Sigmoid colon (tissue), 6 donors: ENCODE measurements at regions not wholly inside any gene's neighbourhood (a gene's known extent, or its start where the extent isn't known, plus 50 kb on each side); places are given as distances from the start of the nearest gene placed in this dataset.

Experiments used
- DNase-seq: peaks from one replicate; pipeline ENCODE4 v3.0.0-alpha.2; 2019
- H3K27ac ChIP-seq, 4 donors: fragments of 200-600 bp; sonication (generic); one replicate each; pipeline ENCODE4 v1.5.1; 2016 to 2019; ENCODE audit warnings: mild to moderate bottlenecking in 1 of 4
- H3K27me3 ChIP-seq, 3 donors: fragments of 200-600 bp; sonication (generic); one replicate each; pipeline ENCODE4 v1.5.1; 2019; ENCODE audit warnings: mild to moderate bottlenecking in 1 of 3
- H3K36me3 ChIP-seq, 4 donors: fragments of 200-600 bp; sonication (generic); one replicate each; pipeline ENCODE4 v1.5.1; 2016 to 2019
- H3K4me1 ChIP-seq, 4 donors: fragments of 200-600 bp; sonication (generic); one replicate each; pipeline ENCODE4 v1.5.1; 2017 to 2019
- H3K4me3 ChIP-seq, 4 donors: fragments of 200-600 bp; sonication (generic); one replicate each; pipeline ENCODE4 v1.5.1; 2017 to 2019; ENCODE audit warnings: mild to moderate bottlenecking in 2 of 4, moderate library complexity in 1 of 4
- H3K9me3 ChIP-seq, 4 donors: fragments of 200-600 bp in 3 of 4; sonication (generic) in 3 of 4; one replicate each; pipeline versions ENCODE4 v1.5.1 to v1.6.1; 2013 to 2019
- EP300 ChIP-seq, 4 donors: sonication (generic); formaldehyde crosslinking; IDR thresholded peaks; one replicate each; pipeline ENCODE4 v1.6.1; 2017; ENCODE audit warnings: antibody characterized with exemption in 4 of 4
- POLR2A ChIP-seq, 2 donors: fragments of 450-650 bp; IDR thresholded peaks; one replicate each; pipeline ENCODE4 v1.6.1; 2016; ENCODE audit warnings: antibody characterized with exemption in 2 of 2, mild to moderate bottlenecking in 2 of 2, moderate library complexity in 2 of 2
- POLR2AphosphoS5 ChIP-seq, 4 donors: sonication (generic); formaldehyde crosslinking; IDR thresholded peaks; one replicate each; pipeline ENCODE4 v1.6.1; 2017; ENCODE audit warnings: antibody characterized with exemption in 4 of 4
- WGBS, 2 donors: extraction: QIAGEN DNeasy Blood & Tissue Kit; methylation state at CpG; one replicate each; pipeline ENCODE4 v1.1.7; 2013; 5-methylcytosine and 5-hydroxymethylcytosine counted together
- intact Hi-C: fragments of 100-400 bp; cut with DNase I; formaldehyde crosslinking; loops from one replicate; pipeline ENCODE4 v1.15.1; 2023
- TF ChIP-seq, protein P1 (sequence below), 4 experiments: fragments of 450-650 bp in 3 of 4; fragments of 200-600 bp in 1 of 4; IDR thresholded peaks; one replicate each; pipeline ENCODE4 v1.5.1; 2016 to 2019; ENCODE audit warnings: antibody characterized with exemption in 4 of 4, mild to moderate bottlenecking in 3 of 4, moderate library complexity in 2 of 4
- donor health status: healthy with polysubstance abuse.
- donor health status: healthy.

GRCh38 chr6:82571455-82571854, 207.8 kb downstream of the TPBG start:
- TF ChIP-seq, protein P1, sequence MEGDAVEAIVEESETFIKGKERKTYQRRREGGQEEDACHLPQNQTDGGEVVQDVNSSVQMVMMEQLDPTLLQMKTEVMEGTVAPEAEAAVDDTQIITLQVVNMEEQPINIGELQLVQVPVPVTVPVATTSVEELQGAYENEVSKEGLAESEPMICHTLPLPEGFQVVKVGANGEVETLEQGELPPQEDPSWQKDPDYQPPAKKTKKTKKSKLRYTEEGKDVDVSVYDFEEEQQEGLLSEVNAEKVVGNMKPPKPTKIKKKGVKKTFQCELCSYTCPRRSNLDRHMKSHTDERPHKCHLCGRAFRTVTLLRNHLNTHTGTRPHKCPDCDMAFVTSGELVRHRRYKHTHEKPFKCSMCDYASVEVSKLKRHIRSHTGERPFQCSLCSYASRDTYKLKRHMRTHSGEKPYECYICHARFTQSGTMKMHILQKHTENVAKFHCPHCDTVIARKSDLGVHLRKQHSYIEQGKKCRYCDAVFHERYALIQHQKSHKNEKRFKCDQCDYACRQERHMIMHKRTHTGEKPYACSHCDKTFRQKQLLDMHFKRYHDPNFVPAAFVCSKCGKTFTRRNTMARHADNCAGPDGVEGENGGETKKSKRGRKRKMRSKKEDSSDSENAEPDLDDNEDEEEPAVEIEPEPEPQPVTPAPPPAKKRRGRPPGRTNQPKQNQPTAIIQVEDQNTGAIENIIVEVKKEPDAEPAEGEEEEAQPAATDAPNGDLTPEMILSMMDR (IDR thresholded peaks at IDR 0.05) = no peak
- TF ChIP-seq POLR2AphosphoS5 (IDR thresholded peaks at IDR 0.05) (no peak), EP300 (IDR thresholded peaks at IDR 0.05) (no peak)
- WGBS, 2 donors = 20 to 49% methylated on average over 2 of the region's 2 CpGs

GRCh38 chr6:82573254-82573972, 209.8 kb downstream of the TPBG start:
- 60 to 62% methylated on average over 3 of the region's 3 CpGs for WGBS, 2 donors
- Histone ChIP-seq H3K27ac (no peak overlapping the region), H3K9me3 (peaks cover 0 to 2% (median 0%) of the 10 kb centered on the region in 4 donors), H3K27me3 (no peaks in the 10 kb centered on the region), H3K36me3 (no peaks in the 10 kb centered on the region), H3K4me1 (no peaks in the 10 kb centered on the region), H3K4me3 (no peak overlapping the region)
- TF ChIP-seq, protein P1 (IDR thresholded peaks at IDR 0.05) = no peak
- TF ChIP-seq EP300 (IDR thresholded peaks at IDR 0.05) (no peak), POLR2AphosphoS5 (IDR thresholded peaks at IDR 0.05) (no peak), POLR2A (IDR thresholded peaks at IDR 0.05) (no peak)
- intact Hi-C loops = no loop called here
- DNase-seq = no peak

More at GRCh38 chr6:82571455-82571854, 207.8 kb downstream of the TPBG start:
- no peak for DNase-seq
- H3K9me3 ChIP-seq = peaks cover 0 to 2% (median 0%) of the 10 kb centered on the region in 4 donors
- H3K27me3 ChIP-seq = no peaks in the 10 kb centered on the region
- H3K27ac ChIP-seq = no peak overlapping the region
- H3K4me3 ChIP-seq = no peak overlapping the region
- intact Hi-C loops = no loop called here
- no peaks in the 10 kb centered on the region for H3K36me3 ChIP-seq
- H3K4me1 ChIP-seq = no peaks in the 10 kb centered on the region

DNA sequence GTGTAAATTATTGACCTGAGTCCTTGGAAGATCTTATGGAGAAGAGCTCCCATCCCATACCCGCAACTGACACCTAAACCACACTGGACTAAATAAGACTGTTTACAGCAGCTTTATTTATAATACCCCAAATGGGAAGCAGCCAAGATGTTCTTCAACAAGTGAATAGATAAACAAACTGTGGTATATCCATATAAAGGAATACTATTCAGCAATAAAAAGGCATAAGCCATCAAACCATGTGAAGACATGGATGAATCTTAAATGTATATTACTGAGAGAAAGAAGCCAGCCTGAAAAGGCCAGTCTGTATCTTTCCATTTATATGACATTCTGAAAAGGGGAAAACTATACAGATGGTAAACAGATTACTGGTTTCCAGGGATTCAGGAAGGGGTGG, 212.7 kb downstream of the TPBG start:
- TF ChIP-seq, protein P1 (IDR thresholded peaks at IDR 0.05) = no peak
- no peak for TF ChIP-seq POLR2AphosphoS5 (IDR thresholded peaks at IDR 0.05)
- no peak for TF ChIP-seq POLR2A (IDR thresholded peaks at IDR 0.05)
- no peak for TF ChIP-seq EP300 (IDR thresholded peaks at IDR 0.05)
- Histone ChIP-seq H3K27me3 (no peaks in the 10 kb centered on the region), H3K36me3 (no peaks in the 10 kb centered on the region), H3K27ac (no peak overlapping the region), H3K4me1 (no peaks in the 10 kb centered on the region), H3K4me3 (no peak overlapping the region), H3K9me3 (peaks cover 0 to 2% (median 0%) of the 10 kb centered on the region in 4 donors)
- intact Hi-C loops = no loop called here
- DNase-seq = no peak
- 89 to 97% methylated on average over 1 of the region's 1 CpG for WGBS, 2 donors

GRCh38 chr6:82584194-82584695, 220.6 kb downstream of the TPBG start:
- Histone ChIP-seq H3K27me3 (no peaks in the 10 kb centered on the region), H3K4me3 (no peak overlapping the region), H3K36me3 (no peaks in the 10 kb centered on the region), H3K27ac (no peak overlapping the region), H3K9me3 (no peaks in the 10 kb centered on the region), H3K4me1 (no peaks in the 10 kb centered on the region)
- WGBS, 2 donors = 70 to 72% methylated on average over 6 of the region's 6 CpGs
- TF ChIP-seq, protein P1 (IDR thresholded peaks at IDR 0.05) = no peak
- TF ChIP-seq EP300 (IDR thresholded peaks at IDR 0.05) (no peak), POLR2A (IDR thresholded peaks at IDR 0.05) (no peak), POLR2AphosphoS5 (IDR thresholded peaks at IDR 0.05) (no peak)
- intact Hi-C loops = no loop called here
- no peak for DNase-seq
